OCI-LY7 (cell line): ENCODE measurements at regions not wholly inside any gene's neighbourhood (a gene's known extent, or its start where the extent isn't known, plus 50 kb on each side); places are given as distances from the start of the nearest gene placed in this dataset.

Experiments
- EZH2phosphoT487 ChIP-seq: fragments of 200-600 bp; sonication (generic); IDR thresholded peaks from 2 replicates; pipeline ENCODE4 v1.6.1; 2018; ENCODE audit warnings: low read depth, borderline replicate concordance, mild to moderate bottlenecking, mixed run types, antibody characterized with exemption, low read length, moderate library complexity, mixed read lengths
- TF ChIP-seq, protein P1 (sequence below): fragments of 200-600 bp; sonication (generic); conservative IDR thresholded peaks from 2 replicates; pipeline ENCODE4 v1.5.1; 2014; ENCODE audit warnings: mild to moderate bottlenecking, antibody characterized with exemption, low read length, moderate library complexity, mixed read lengths

- TF ChIP-seq, protein P1, sequence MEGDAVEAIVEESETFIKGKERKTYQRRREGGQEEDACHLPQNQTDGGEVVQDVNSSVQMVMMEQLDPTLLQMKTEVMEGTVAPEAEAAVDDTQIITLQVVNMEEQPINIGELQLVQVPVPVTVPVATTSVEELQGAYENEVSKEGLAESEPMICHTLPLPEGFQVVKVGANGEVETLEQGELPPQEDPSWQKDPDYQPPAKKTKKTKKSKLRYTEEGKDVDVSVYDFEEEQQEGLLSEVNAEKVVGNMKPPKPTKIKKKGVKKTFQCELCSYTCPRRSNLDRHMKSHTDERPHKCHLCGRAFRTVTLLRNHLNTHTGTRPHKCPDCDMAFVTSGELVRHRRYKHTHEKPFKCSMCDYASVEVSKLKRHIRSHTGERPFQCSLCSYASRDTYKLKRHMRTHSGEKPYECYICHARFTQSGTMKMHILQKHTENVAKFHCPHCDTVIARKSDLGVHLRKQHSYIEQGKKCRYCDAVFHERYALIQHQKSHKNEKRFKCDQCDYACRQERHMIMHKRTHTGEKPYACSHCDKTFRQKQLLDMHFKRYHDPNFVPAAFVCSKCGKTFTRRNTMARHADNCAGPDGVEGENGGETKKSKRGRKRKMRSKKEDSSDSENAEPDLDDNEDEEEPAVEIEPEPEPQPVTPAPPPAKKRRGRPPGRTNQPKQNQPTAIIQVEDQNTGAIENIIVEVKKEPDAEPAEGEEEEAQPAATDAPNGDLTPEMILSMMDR: no peak
- TF ChIP-seq EZH2phosphoT487: no peak
These were observed 1518.1 kb downstream of the GRIK2 start for GRCh38 chr6:102911571-102911970.
